NCI-H1694 treated with DMSO at 0.1 percent for 48 hours (cell line): ENCODE measurements at regions not wholly inside any gene's neighbourhood (a gene's known extent, or its start where the extent isn't known, plus 50 kb on each side); places are given as distances from the start of the nearest gene placed in this dataset.
"Not testable (repeated sequence)": the region's sequence is repeated elsewhere in the genome, so short reads cannot be mapped to it uniquely, and the experiment has no call there.

Experiments
- DNase-seq: peaks from one replicate; lab custom pipeline; 2025; lab: John Stamatoyannopoulos, UW

DNA sequence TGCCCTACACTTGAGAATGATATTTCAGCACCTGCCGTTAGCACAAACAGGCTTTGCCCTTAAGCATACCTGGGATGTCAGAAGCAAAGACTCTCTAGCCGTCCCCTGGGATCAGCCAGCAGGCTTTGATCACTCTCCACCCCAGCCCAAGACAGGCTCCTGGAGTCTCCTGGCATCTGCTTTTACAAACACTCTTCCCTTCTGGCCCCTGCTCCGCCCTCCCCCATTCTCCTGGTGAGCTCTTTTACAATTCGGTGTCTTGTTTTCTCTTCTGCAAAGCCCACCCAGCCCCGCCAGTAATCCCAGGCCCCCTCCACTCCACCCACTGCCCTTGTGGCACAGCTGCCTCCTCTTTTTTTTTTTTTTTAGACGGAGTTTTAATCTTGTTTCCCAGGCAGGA is 50.4 kb downstream of the KATNIP start:
- DNase-seq: no peak

DNA sequence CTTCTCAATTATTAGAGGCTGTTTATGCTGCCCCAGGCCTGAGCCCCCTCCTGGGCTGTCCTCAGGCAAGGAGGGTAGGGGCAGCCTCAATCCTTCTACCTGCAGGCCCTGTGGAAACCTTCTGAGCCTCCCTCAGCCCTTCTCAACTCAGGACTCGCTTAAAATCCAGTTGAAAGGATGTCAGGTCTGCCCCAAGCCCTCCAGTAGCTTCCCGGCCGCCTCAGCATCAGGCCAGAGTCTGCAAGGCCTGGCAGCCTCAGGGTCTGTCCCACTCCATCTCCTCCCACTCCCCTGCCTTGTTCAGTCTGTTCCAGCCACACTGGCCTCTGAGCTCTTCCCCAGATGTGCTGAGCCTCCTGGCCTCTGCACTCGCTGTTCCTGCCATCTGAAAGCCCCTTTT is 52.2 kb downstream of the KATNIP start:
- DNase-seq: no peak

- peak; percentile 69 for DNase-seq
These were observed 55.7 kb downstream of the KATNIP start for GRCh38 chr16:27605500-27606106.

DNA sequence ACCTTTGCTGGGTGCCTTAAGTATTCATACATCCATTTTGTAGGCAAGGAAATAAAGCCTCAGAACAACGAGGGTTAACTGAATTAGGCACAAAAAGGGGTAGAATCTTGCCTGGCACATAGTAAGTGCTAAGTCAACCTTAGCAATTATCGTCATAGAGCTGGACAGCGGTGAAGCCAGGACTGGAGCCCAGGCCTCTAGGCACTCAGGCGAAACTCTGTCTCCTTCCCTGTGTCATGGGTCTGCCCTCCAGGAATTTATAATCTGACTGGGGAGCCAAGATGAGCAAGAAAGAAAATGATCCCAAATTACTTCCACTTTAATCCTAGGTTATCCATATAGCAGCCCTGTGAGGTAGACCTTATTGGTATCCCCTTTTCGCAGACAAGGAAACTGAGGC is 61.4 kb downstream of the KATNIP start:
- no peak for DNase-seq

GRCh38 chr16:27613238-27613791 is 63.4 kb downstream of the KATNIP start:
- no peak for DNase-seq

DNA sequence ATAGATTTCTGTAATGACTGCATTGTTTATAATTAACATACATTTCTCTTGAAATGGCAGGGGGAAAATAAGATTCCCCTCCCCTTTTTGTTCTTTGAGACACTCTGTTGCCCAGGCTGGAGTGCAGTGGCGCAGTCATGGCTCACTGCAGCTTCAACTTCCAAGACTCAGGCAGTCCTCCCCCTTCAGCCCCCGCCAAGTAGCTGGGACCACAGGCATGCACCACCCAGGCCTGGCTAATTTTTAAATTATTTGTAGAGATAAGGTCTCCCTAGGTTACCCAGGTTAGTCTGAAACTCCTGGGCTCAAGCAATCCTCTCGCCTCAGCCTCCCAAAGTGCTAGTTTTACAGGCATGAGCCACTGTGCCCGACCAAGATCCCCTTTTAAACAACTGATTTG is 67.7 kb downstream of the KATNIP start:
- DNase-seq: no peak

DNA sequence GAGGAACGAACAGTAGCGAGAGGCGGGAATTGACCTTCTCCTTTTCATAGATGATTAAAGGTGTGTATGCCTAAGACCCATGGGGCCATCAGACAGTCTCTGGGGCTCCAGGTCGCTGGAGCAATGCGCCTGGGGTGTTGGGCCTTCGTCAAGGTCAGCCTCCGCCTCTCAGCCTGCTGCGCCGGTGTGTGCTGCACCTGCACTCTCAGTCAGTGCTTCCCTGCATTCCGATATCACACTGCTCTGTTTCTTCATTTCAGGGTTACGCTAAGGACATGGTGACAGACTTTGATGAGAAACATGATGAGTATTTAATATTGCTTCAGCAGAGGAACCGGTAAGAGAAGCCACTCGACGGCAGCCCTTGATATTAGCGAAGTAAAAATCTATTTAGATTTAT is 68.2 kb downstream of the KATNIP start:
- DNase-seq: no peak

DNA sequence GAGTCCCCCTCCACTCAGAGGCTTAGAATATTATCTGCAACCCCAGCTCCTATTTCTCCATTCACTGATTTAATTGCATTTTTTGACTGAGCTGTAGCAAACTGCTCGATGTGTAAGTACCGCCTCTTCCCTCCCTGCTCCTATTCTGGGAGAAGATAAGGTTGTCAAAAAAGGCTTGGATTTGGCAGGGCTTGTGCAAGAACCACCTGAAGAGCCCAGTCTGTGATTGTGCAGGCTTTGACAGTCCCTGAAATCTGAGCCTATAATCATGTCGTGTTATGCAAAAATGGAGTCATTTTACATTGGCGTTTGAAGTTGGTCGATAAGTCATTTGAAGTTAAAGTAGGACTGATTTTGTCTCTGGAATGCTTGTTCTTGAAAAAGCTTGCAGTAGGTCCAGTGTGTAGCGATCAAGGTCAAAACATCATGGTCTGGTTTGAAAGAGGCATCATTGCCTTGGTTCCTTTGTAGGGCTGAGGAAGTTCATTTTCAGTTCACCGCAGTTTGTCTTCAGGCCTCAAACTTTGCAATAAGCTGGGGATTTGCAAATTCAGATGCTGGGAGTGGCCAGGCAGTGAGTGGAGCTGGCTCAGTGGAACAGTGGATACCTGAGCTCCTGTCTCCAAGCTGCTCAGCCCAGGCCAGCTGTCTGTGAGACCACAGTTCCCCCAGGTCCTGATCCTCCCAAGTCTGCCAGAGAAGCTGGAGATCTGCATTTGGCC is 68.8 kb downstream of the KATNIP start:
- no peak for DNase-seq

- no peak for DNase-seq
These were observed 70.6 kb downstream of the KATNIP start for GRCh38 chr16:27620541-27620940.

- DNase-seq: no peak
These were observed 74.5 kb downstream of the KATNIP start for GRCh38 chr16:27624154-27625049.

DNA sequence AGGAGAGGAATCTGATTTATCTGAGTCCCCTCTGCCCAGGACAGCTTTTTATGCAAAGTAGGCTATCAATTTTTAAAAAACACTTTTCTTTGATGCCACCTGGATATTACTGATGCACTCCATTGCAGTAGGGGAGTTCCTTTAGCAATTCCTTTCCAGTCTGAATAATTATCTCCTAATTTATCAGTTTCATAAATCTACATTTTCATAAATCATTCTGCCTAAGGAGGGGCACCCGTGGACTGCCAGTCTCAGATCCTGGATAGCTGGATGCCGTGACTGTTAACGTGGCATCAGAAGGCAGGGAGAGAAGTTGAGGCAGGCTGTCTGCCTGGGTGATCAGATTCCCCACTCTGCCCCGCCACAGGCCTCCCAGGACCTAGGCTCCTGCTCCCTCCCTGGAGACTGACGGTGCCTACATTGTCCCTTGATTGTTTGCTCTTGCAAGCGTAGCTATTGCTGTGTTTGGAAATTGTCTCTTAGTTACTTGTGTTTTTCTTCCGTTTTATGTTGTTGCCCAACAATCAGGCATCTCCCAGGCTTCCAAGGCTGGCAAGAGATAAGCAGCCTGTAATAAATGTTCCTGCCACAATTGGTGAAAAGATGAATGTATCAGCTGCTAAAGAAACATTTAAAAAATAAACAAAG is 75.2 kb downstream of the KATNIP start:
- no peak for DNase-seq

DNA sequence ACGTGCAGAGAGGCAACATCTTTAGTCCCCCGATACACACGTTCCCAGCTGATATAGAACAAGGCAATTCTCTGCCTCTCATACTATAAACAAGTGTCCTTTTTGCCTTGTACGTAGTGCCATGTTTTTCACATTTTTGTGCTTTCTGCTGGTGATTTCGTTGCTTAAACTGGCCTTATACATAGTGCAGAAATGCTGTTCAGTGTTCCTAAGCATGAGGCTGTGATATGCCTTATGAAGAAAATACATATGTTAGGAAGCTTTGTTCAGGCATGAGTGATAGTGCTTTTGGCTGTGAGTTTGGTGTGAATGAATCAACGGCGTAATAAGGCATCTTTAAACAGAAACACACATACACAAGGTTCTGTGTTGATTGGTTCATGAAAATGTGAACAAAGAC is 77.2 kb downstream of the KATNIP start:
- DNase-seq: no peak

- DNase-seq: peak; percentile 9
These were observed 78.4 kb downstream of the KATNIP start for GRCh38 chr16:27628241-27628942.

DNA sequence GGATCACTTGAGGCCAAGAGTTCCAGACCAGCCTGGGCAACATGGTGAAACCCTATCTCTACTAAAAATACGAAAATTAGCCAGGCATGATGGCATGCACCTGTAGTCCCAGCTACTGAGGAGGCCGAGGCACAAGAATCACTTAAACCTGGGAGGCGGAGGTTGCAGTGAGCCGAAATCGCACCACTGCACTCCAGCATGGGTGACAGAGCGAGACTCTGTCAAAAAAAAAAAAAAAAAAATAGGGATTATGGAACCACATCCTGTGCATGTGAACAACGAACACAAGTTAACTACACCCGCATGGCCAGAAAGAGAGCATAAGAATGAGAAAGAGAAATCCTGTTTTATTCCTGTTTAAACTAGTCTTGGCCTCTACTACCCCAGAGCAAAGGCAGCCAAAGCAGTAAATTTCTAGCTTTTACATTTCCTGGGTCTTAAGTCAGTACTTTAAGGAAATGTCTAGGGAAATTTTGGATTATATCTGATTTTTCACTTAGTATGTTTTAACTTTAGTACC is 79.1 kb downstream of the KATNIP start:
- not testable (repeated sequence) for DNase-seq

- DNase-seq: no peak
These were observed 82.3 kb downstream of the KATNIP start for GRCh38 chr16:27632216-27632615.

DNA sequence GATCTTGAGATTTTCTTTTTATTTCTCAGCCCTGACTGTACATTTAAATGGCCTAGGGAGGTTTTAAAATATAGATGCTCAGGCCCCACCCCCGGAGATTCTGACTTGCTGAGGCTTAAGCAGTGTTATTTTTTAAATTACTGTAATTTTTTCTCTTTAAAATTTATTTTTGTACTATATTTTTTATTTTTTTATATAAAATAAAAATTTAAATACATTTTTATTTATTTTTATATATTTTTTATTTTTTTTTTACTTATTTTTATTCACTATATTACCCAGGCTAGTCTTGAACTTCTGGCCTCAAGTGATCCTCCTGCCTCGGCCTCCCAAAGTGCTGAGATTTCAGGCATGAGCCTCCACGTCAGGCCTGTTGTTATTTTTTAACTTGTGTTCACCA is 83.3 kb downstream of the KATNIP start:
- DNase-seq: no peak

GRCh38 chr16:27633721-27634120 is 83.8 kb downstream of the KATNIP start:
- DNase-seq: no peak

DNA sequence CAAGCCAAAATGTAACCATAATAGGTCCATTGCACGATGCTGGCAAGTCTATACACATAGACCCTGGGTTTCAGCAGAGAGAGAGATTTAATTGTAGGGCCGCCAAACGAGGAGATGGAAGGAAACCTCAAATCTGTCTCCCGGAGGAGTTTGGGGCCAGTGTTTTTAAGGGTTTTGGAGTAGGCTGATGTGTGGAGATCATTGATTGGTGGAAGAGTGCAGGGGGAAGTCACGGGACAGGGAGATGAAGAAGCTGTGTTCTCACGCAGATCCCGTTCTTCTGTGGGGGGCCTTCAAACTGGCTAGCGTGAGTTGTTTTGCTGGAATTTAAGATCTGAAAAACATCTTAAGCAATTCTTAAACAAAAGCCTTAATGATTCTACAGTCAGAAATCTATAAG is 84.8 kb downstream of the KATNIP start:
- DNase-seq: no peak

DNA sequence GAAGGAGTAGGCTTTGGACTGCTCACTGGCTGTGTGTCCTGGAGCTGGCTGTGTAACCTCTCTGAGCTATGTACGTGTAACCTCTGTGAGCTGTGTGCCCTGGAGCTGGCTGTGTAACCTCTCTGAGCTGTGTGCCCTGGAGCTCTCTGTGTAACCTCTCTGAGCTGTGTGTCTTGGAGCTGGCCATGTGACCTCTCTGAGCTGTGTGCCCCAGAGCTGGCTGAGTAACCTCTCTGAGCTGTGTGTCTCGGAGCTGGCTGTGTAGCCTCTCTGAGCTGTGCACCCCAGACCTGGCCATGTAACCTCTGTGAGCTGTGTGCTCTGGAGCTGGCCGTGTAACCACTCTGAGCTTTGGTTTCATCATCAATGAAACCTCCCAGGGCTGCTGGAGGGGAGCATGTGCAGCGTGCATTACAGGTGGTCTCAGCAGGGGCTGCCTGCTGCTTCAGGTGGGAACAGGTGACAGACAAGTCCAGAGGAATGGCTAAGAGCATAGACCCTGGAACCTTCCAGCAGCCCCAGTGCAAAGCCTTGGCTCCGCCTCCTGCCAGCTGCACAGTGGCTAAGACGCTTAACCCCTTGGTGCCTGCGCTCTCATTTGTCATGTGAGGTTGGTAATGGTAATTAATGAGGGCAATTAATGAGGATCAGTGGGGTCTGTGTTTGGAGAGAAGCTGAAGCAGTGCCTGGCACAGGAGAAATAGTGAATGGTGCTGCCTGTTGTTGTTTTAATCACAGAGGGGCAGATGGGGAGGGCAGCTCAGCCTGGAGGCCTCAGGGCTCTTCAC is 86.7 kb downstream of the KATNIP start:
- no peak for DNase-seq

DNA sequence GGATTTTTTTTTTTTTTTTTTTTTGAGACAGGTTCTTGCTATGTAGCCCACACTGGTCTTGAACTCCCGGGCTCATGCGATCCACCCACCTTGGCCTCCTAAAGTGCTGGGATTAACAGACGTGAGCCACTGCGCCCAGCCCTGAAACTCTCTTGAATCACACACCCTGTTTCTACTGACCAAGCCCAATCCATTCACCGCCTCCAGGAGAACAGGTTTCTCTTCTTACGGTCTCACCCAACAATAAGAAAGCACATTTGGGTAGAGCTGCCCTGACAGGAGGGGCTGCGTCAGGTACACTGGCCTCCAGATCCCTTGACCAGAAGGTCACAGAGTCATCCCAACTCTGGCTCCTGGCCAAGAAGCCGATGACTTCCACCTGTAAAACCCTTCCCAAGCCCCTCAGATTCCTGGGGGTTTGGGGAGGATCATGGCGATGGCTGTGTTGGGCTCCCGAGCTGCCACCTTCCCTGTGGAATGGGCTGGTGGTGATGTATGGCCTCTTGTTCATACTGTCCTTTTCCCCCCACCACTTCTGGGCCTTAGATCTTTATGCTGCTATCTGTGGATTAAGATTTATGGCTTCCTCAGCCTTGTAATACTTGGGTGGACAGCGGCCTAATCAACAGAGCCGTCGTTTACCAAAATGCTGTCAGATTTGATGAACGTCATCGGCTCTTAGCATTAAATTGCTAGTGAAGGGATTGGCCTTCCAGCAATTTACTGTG is 89.1 kb downstream of the KATNIP start:
- DNase-seq: no peak
